Brain microvascular endothelial cell (primary cell): ENCODE measurements at regions not wholly inside any gene's neighbourhood (a gene's known extent, or its start where the extent isn't known, plus 50 kb on each side); places are given as distances from the start of the nearest gene placed in this dataset.
"Not testable (repeated sequence)": the region's sequence is repeated elsewhere in the genome, so short reads cannot be mapped to it uniquely, and the experiment has no call there.

ENCODE experiments used
- DNase-seq: peaks from one replicate; pipeline ENCODE4 v3.0.0-alpha.2; 2020
- H3K27ac ChIP-seq: fragments of 250-450 bp; sonication (Bioruptor Pico); 2 replicates; pipeline ENCODE4 v1.5.1; 2020; ENCODE audit warnings: mild to moderate bottlenecking, moderate library complexity
- H3K27me3 ChIP-seq: fragments of 250-450 bp; sonication (Bioruptor Pico); replicated peaks from 2 replicates; pipeline ENCODE4 v1.5.1; 2020; ENCODE audit warnings: mild to moderate bottlenecking
- H3K36me3 ChIP-seq: fragments of 250-450 bp; sonication (Bioruptor Pico); replicated peaks from 2 replicates; pipeline ENCODE4 v1.5.1; 2020; ENCODE audit warnings: mild to moderate bottlenecking
- H3K4me3 ChIP-seq: 2 replicates; pipeline ENCODE4 v1.5.1; 2011; ENCODE audit warnings: low read depth, mild to moderate bottlenecking, control low read depth, low read length, moderate library complexity
- CTCF ChIP-seq: IDR thresholded peaks from 2 replicates; pipeline ENCODE4 v1.5.1; 2011; ENCODE audit warnings: low read depth, mild to moderate bottlenecking, moderate library complexity, low read length, control low read depth, inconsistent platforms; ENCODE audit errors: missing control alignments
- in situ Hi-C: cut with HindIII; loops from 2 replicates; pipeline ENCODE4 v1.10.0; 2017; ENCODE audit warnings: low sequenced_read_pairs, low pct_ligation_motif_present

DNA sequence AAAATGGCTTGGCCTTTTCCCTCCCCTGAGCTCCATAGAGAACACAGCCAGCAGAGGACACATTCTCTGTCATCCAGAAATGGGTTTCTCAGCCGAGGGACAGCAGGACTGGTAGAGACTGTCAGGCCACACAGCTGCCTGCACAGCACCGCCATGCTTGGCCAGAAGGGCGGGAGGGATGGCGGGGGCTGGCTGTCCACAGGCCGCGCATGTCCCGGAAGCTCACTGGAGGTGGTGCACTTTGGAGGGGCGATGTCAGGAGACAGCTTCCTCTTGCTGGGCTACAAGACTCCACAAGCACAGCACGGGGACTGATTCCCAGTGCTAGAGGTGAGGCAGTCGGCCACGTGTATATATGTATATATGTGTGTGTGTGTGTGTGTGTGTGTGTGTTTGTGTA is 125.3 kb downstream of the GOLGA6L4 start:
- H3K4me3 ChIP-seq, H3K27me3 ChIP-seq, in situ Hi-C loops, H3K27ac ChIP-seq, DNase-seq, H3K36me3 ChIP-seq: not testable (repeated sequence)

- DNase-seq, in situ Hi-C loops, H3K4me3 ChIP-seq: not testable (repeated sequence)
Observed at GRCh38 chr15:84384421-84384820, 148.8 kb downstream of the GOLGA6L4 start.

DNA sequence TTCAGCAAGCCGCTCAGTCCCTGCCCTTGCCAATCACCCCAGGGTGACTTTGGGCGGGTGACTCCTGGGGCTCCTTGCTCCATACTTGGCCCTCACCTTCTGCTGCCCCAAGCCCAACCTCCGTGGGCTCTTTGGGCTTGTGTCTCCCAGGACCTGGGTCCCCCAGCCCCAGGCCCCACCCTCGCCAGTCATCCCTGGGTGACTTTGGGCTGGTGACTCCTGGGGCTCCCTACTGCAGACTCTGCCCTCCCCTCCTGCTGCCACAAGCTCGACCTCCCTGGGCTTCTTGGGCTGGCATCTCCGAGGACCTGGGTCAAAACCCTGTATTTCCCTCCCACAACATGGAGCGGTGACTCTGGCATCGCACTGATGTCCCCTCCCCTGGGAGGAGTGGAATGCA is 151.5 kb downstream of the GOLGA6L4 start:
- Histone ChIP-seq H3K27me3 (no peaks in the 10 kb centered on the region), H3K4me3 (no peak overlapping the region), H3K36me3 (no peaks in the 10 kb centered on the region), H3K27ac (no peak overlapping the region)
- no peak for DNase-seq
- in situ Hi-C loops = no loop called here
- TF ChIP-seq CTCF = no peak

More at GRCh38 chr15:84384421-84384820, 148.8 kb downstream of the GOLGA6L4 start:
- H3K27ac ChIP-seq, H3K36me3 ChIP-seq, H3K27me3 ChIP-seq: not testable (repeated sequence)

DNA sequence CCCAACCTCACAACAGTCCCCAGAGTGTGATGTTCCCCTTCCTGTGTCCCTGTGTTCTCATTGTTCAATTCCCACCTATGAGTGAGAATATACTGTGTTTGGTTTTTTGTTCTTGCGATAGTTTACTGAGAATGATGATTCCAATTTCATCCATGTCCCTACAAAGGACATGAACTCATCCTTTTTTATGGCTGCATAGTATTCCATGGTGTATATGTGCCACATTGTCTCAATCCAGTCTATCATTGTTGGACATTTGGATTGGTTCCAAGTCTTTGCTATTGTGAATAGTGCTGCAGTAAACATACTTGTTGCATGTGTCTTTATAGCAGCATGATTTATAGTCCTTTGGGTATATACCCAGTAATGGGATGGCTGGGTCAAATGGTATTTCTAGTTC is 152.6 kb downstream of the GOLGA6L4 start:
- H3K27me3 ChIP-seq, H3K4me3 ChIP-seq, H3K27ac ChIP-seq, in situ Hi-C loops, H3K36me3 ChIP-seq, DNase-seq: not testable (repeated sequence)

- H3K27me3 ChIP-seq, in situ Hi-C loops, DNase-seq, H3K36me3 ChIP-seq, H3K27ac ChIP-seq, H3K4me3 ChIP-seq: not testable (repeated sequence)
Observed at GRCh38 chr15:84388638-84389037, 153.1 kb downstream of the GOLGA6L4 start.

DNA sequence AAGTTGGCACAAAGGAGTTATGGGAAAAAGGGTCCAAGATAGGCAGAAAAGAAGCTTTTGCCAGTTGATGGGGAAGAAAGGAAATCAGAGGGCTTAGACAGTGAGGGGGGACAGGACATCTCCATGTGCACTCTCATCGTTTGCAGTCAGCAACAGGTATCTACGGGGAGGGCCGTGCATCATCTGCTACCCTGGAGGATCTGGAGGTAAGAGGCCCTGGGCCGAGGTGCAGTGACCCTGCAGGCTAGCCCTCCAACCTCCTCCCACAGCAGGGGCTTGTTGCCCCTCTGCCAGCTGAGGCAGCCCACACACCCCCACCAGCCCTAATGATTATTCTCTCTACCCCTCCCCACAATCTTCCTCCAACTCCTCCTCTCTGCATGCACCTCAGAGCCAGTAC is 154.8 kb downstream of the GOLGA6L4 start:
- H3K4me3 ChIP-seq, H3K27me3 ChIP-seq, in situ Hi-C loops, H3K36me3 ChIP-seq, H3K27ac ChIP-seq, DNase-seq: not testable (repeated sequence)

- in situ Hi-C loops = no loop called here
Observed at GRCh38 chr15:84391191-84391590, 155.6 kb downstream of the GOLGA6L4 start.

DNA sequence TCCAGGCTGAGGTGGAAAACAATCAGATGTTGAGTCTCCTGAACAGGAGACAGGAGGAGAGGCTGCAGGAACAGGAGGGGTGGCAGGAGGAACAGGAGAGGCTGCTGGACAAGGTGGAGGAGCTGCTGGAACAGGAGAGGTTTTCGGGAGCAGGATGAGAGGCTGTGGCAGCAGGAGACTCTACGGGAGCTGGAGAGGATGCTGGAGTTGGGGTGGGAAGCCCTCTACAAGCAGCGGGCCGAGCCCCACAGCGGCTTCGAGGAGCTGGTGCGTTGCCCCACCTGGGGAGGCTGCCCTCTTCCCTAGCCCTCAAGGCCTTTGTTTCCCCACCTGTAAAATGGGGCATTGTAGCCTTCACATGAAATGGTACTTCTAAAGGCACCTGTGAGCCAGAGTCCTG is 156.4 kb downstream of the GOLGA6L4 start:
- H3K27me3 ChIP-seq, in situ Hi-C loops, H3K36me3 ChIP-seq, H3K27ac ChIP-seq, H3K4me3 ChIP-seq, DNase-seq: not testable (repeated sequence)

More at GRCh38 chr15:84391191-84391590, 155.6 kb downstream of the GOLGA6L4 start:
- H3K36me3 ChIP-seq = no peaks in the 10 kb centered on the region
- TF ChIP-seq CTCF = no peak
- no peaks in the 10 kb centered on the region for H3K27me3 ChIP-seq
- no peak for DNase-seq
- no peak overlapping the region for H3K4me3 ChIP-seq
- no peak overlapping the region for H3K27ac ChIP-seq

- H3K36me3 ChIP-seq, H3K27me3 ChIP-seq, H3K27ac ChIP-seq, H3K4me3 ChIP-seq, in situ Hi-C loops, DNase-seq: not testable (repeated sequence)
Observed at GRCh38 chr15:84393386-84393936, 157.9 kb downstream of the GOLGA6L4 start.

- H3K27me3 ChIP-seq, DNase-seq, H3K36me3 ChIP-seq, H3K4me3 ChIP-seq, H3K27ac ChIP-seq, in situ Hi-C loops: not testable (repeated sequence)
Observed at GRCh38 chr15:84393966-84394365, 158.4 kb downstream of the GOLGA6L4 start.

- in situ Hi-C loops, H3K36me3 ChIP-seq, H3K4me3 ChIP-seq, DNase-seq, H3K27me3 ChIP-seq, H3K27ac ChIP-seq: not testable (repeated sequence)
Observed at GRCh38 chr15:84395384-84395783, 159.8 kb downstream of the GOLGA6L4 start.

GRCh38 chr15:84395881-84396280 is 160.3 kb downstream of the GOLGA6L4 start:
- H3K27ac ChIP-seq, H3K36me3 ChIP-seq, H3K4me3 ChIP-seq, in situ Hi-C loops, H3K27me3 ChIP-seq, DNase-seq: not testable (repeated sequence)

GRCh38 chr15:84397066-84397465 is 161.5 kb downstream of the GOLGA6L4 start:
- not testable (repeated sequence) for H3K27ac ChIP-seq

More at GRCh38 chr15:84397066-84397465, 161.5 kb downstream of the GOLGA6L4 start:
- H3K4me3 ChIP-seq, H3K27me3 ChIP-seq, in situ Hi-C loops, DNase-seq, H3K36me3 ChIP-seq: not testable (repeated sequence)
